CD8-positive, alpha-beta memory T cell (primary cell): ENCODE measurements at regions not wholly inside any gene's neighbourhood (a gene's known extent, or its start where the extent isn't known, plus 50 kb on each side); places are given as distances from the start of the nearest gene placed in this dataset.
A peak's percentile ranks its signal among the peaks of the same experiment; 100 is the strongest.
"Not testable (repeated sequence)": the region's sequence is repeated elsewhere in the genome, so short reads cannot be mapped to it uniquely, and the experiment has no call there.

Experiments
- CTCF ChIA-PET: fragments of 350-600 bp; sonication (Branson Sonifier 250); formaldehyde crosslinking; loops from one replicate; lab custom pipeline; 2021; ENCODE audit warnings: antibody characterized with exemption; lab: Charles Lee
- POLR2A ChIA-PET: fragments of 350-600 bp; sonication (Branson Sonifier 250); formaldehyde crosslinking; loops from one replicate; lab custom pipeline; 2021; ENCODE audit warnings: antibody characterized with exemption; lab: Charles Lee
- DNase-seq, 5 donors: peaks; one replicate each; pipeline versions ENCODE4 v3.0.0 to v3.0.0-alpha.2; 2020 to 2022; ENCODE audit warnings: mixed read lengths in 1 of 5
- H3K27ac ChIP-seq: one replicate; pipeline ENCODE4 v1.7.0; 2013; ENCODE audit warnings: low read depth, mild to moderate bottlenecking, low read length, moderate library complexity
- H3K27me3 ChIP-seq: 2 replicates; pipeline ENCODE4 v1.7.0; 2013; ENCODE audit warnings: low read length, mild to moderate bottlenecking; ENCODE audit not compliant: insufficient read depth, poor library complexity, severe bottlenecking
- H3K36me3 ChIP-seq: 2 replicates; pipeline ENCODE4 v1.7.0; 2013; ENCODE audit warnings: mild to moderate bottlenecking, low read length, moderate library complexity; ENCODE audit not compliant: insufficient read depth
- H3K4me1 ChIP-seq: 2 replicates; pipeline ENCODE4 v1.7.0; 2013; ENCODE audit warnings: mild to moderate bottlenecking, low read length, moderate library complexity; ENCODE audit not compliant: insufficient read depth
- H3K4me3 ChIP-seq: 2 replicates; pipeline ENCODE4 v1.7.0; 2013; ENCODE audit warnings: mild to moderate bottlenecking, low read length
- H3K9me3 ChIP-seq: 2 replicates; pipeline ENCODE4 v1.7.0; 2013; ENCODE audit warnings: mild to moderate bottlenecking, low read length
- H3K27ac Mint-ChIP-seq, 8 donors: one replicate each; pipeline ENCODE4 v1.8.0; 2020 to 2021; ENCODE audit warnings: mixed read lengths in 8 of 8, mild to moderate bottlenecking in 6 of 8, inconsistent platforms in 3 of 8, moderate library complexity in 3 of 8
- H3K27me3 Mint-ChIP-seq, 2 donors: one replicate each; pipeline ENCODE4 v1.8.0; 2020 to 2021; ENCODE audit warnings: mixed read lengths in 2 of 2, mild to moderate bottlenecking in 1 of 2, moderate library complexity in 1 of 2
- H3K36me3 Mint-ChIP-seq, 3 donors: one replicate each; pipeline ENCODE4 v1.8.0; 2020 to 2021; ENCODE audit warnings: mixed read lengths in 3 of 3, inconsistent platforms in 1 of 3, mild to moderate bottlenecking in 1 of 3
- H3K4me1 Mint-ChIP-seq, 3 donors: one replicate each; pipeline ENCODE4 v1.8.0; 2020 to 2021; ENCODE audit warnings: mixed read lengths in 3 of 3, inconsistent platforms in 1 of 3, mild to moderate bottlenecking in 1 of 3
- H3K4me3 Mint-ChIP-seq, 7 donors: one replicate each; pipeline ENCODE4 v1.8.0; 2020 to 2021; ENCODE audit warnings: mixed read lengths in 7 of 7, mild to moderate bottlenecking in 6 of 7, moderate library complexity in 4 of 7, inconsistent platforms in 2 of 7
- H3K9me3 Mint-ChIP-seq, 5 donors: one replicate each; pipeline ENCODE4 v1.8.0; 2020 to 2022; ENCODE audit warnings: mixed read lengths in 5 of 5, mild to moderate bottlenecking in 3 of 5, moderate library complexity in 2 of 5, inconsistent platforms in 1 of 5

DNA sequence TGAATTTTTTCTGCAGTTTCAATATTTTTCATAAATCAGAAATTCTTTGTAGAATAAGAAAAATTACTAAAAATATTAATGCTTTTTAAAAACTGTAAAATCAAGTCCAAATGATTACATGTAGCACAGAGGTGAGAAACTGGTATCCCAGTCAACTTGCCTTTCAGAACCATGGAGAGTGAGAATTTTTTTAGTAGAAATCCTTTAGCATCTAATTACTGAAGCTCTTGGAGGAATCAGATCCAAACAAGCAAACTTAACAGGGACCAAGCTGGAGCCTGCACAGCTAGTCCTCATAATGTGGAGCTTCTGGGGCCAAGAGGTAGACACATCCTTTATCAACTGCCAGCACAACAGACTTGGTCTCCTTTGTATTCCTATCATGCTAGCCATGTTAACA is 724.5 kb downstream of the TFAP2A start:
- Histone ChIP-seq H3K36me3 (no peaks in the 10 kb centered on the region), H3K27ac (no peak overlapping the region), H3K4me3 (no peak overlapping the region), H3K27me3 (no peaks in the 10 kb centered on the region), H3K9me3 (no peaks in the 10 kb centered on the region), H3K4me1 (no peaks in the 10 kb centered on the region)
- no peak overlapping the region for H3K27ac Mint-ChIP-seq
- no peaks in the 10 kb centered on the region for H3K4me1 Mint-ChIP-seq
- no peaks in the 10 kb centered on the region for H3K27me3 Mint-ChIP-seq
- H3K36me3 Mint-ChIP-seq, result no peaks in the 10 kb centered on the region
- H3K9me3 Mint-ChIP-seq, result peaks cover 0 to 2% (median 0%) of the 10 kb centered on the region in 5 donors
- no peak overlapping the region for H3K4me3 Mint-ChIP-seq
- no peak for DNase-seq
- ChIA-PET POLR2A (no interaction called here), CTCF (no interaction called here)

DNA sequence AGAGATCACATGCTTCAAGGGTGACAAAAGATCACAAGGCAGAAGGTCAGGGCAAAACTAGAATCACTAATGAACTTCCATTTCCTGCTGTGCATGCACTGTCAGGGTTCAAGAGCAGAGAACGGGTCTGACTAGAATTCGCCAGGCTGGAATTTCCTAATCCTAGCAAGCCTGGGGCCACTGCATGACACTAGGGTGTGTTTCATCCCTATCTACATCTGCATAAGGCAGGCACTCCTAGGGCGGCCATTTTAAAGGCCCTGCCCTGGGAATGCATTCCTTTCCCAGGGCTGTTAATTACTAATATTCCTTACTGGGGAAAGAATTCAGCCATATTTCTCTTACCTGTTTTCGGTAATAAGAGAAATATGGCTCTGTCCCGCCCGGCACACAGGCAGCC is 734.1 kb downstream of the TFAP2A start:
- H3K36me3 ChIP-seq, POLR2A ChIA-PET, H3K4me3 Mint-ChIP-seq, H3K27ac ChIP-seq, H3K4me3 ChIP-seq, CTCF ChIA-PET, H3K4me1 ChIP-seq, H3K4me1 Mint-ChIP-seq, H3K27me3 Mint-ChIP-seq, H3K36me3 Mint-ChIP-seq, H3K9me3 ChIP-seq, DNase-seq, H3K27ac Mint-ChIP-seq, H3K27me3 ChIP-seq: not testable (repeated sequence)
- peaks cover 2 to 14% (median 7%) of the 10 kb centered on the region in 5 donors for H3K9me3 Mint-ChIP-seq

- H3K27ac Mint-ChIP-seq, result no peak overlapping the region
- POLR2A ChIA-PET, result no interaction called here
- Histone ChIP-seq H3K9me3 (no peaks in the 10 kb centered on the region), H3K4me3 (no peak overlapping the region), H3K36me3 (no peaks in the 10 kb centered on the region), H3K27ac (no peak overlapping the region), H3K27me3 (no peaks in the 10 kb centered on the region), H3K4me1 (no peaks in the 10 kb centered on the region)
- H3K4me1 Mint-ChIP-seq, result no peaks in the 10 kb centered on the region
- DNase-seq, result no peak
- H3K36me3 Mint-ChIP-seq, result peaks cover 0 to 9% (median 0%) of the 10 kb centered on the region in 3 donors
- H3K4me3 Mint-ChIP-seq, result no peak overlapping the region
- H3K27me3 Mint-ChIP-seq, result no peaks in the 10 kb centered on the region
- CTCF ChIA-PET, result no interaction called here
- peaks cover 0 to 29% (median 4%) of the 10 kb centered on the region in 5 donors for H3K9me3 Mint-ChIP-seq
Measured at GRCh38 chr6:9675122-9675521, 739.8 kb downstream of the TFAP2A start.

DNA sequence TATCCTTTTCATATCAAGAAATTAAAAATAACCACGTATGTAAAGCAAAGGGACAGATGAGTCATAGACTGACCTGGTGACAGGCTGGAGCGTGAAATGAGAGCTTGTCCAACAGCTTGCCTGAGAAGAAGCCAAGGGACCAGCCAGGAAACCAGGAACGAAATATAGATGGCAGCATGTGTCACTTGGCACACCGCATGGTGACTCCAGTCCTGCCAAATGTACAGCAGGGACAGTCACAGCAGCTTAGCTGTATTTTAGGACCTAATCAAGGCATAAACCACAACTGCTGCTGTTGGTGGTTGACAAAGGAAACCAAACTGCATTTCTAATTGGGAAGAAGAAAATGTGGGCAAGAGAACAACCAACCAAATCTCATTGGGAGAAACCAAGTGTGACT is 755.0 kb downstream of the TFAP2A start:
- no peaks in the 10 kb centered on the region for H3K9me3 ChIP-seq
- peaks cover 0 to 29% (median 2%) of the 10 kb centered on the region in 5 donors for H3K9me3 Mint-ChIP-seq
- DNase-seq, result no peak
- no peaks in the 10 kb centered on the region for H3K4me1 ChIP-seq
- H3K36me3 Mint-ChIP-seq, result no peaks in the 10 kb centered on the region
- no peak overlapping the region for H3K27ac ChIP-seq
- H3K4me1 Mint-ChIP-seq, result no peaks in the 10 kb centered on the region
- H3K36me3 ChIP-seq, result no peaks in the 10 kb centered on the region
- ChIA-PET CTCF (no interaction called here), POLR2A (no interaction called here)
- H3K27ac Mint-ChIP-seq, result no peak overlapping the region
- no peaks in the 10 kb centered on the region for H3K27me3 ChIP-seq
- H3K4me3 Mint-ChIP-seq, result no peak overlapping the region
- no peak overlapping the region for H3K4me3 ChIP-seq
- H3K27me3 Mint-ChIP-seq, result no peaks in the 10 kb centered on the region

- Mint-ChIP-seq H3K9me3 (peaks cover 0 to 35% (median under 1%) of the 10 kb centered on the region in 5 donors), H3K4me1 (no peaks in the 10 kb centered on the region), H3K27ac (no peak overlapping the region), H3K27me3 (no peaks in the 10 kb centered on the region), H3K36me3 (no peaks in the 10 kb centered on the region), H3K4me3 (no peak overlapping the region)
- no peaks in the 10 kb centered on the region for H3K9me3 ChIP-seq
- H3K36me3 ChIP-seq, result no peaks in the 10 kb centered on the region
- ChIA-PET CTCF (no interaction called here), POLR2A (no interaction called here)
- no peak overlapping the region for H3K27ac ChIP-seq
- DNase-seq, result no peak
- no peaks in the 10 kb centered on the region for H3K4me1 ChIP-seq
- no peak overlapping the region for H3K4me3 ChIP-seq
- H3K27me3 ChIP-seq, result no peaks in the 10 kb centered on the region
Measured at GRCh38 chr6:9657994-9658393, 756.9 kb downstream of the TFAP2A start.

DNA sequence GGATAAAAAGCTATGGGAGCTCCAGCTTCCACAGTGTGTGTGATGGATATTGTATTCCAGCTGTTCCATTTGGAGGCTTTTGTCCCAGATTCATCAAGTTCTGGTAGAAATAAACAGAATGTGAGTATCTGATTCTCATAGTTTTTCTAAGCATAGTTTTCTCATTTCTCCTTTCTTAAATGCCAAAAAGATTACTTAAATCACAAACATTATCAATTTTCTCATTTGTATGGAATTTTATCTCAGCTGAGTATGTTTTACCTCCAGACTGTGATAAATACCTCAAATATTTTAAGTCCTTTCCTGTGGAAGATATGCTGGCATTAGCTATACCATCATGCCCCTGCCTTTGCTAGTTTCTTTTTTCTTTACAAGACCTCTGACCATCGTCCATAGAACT is 767.3 kb downstream of the TFAP2A start:
- ChIA-PET CTCF (no interaction called here), POLR2A (no interaction called here)
- Histone ChIP-seq H3K4me3 (no peak overlapping the region), H3K4me1 (no peaks in the 10 kb centered on the region), H3K36me3 (no peaks in the 10 kb centered on the region), H3K27ac (no peak overlapping the region), H3K27me3 (no peaks in the 10 kb centered on the region), H3K9me3 (no peaks in the 10 kb centered on the region)
- H3K4me3 Mint-ChIP-seq, result no peak overlapping the region
- no peaks in the 10 kb centered on the region for H3K4me1 Mint-ChIP-seq
- no peaks in the 10 kb centered on the region for H3K36me3 Mint-ChIP-seq
- H3K27me3 Mint-ChIP-seq, result no peaks in the 10 kb centered on the region
- peaks cover 0 to 19% (median 2%) of the 10 kb centered on the region in 5 donors for H3K9me3 Mint-ChIP-seq
- DNase-seq, result no peak
- no peak overlapping the region for H3K27ac Mint-ChIP-seq

DNA sequence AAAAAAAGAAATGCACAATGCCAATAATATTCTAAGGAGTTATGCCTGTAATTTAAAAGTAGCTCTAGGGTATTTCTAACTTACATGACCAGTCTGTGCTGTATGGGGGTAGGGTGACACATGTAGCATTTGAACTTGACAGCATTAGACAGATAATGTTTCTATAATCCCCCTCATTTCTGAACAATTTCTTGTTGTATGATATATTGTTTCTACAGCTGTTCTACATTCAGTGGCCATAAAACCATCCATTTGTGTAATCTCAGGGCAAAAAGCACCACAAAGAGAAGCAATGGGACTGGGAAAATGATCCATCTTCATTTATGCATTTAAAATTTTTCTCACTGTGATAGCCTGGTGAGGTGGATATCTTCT is 767.8 kb downstream of the TFAP2A start:
- no peaks in the 10 kb centered on the region for H3K36me3 Mint-ChIP-seq

GRCh38 chr6:9646342-9647070 is 768.4 kb downstream of the TFAP2A start:
- Histone ChIP-seq H3K4me1 (no peaks in the 10 kb centered on the region), H3K27me3 (no peaks in the 10 kb centered on the region), H3K36me3 (no peaks in the 10 kb centered on the region), H3K4me3 (no peak overlapping the region), H3K9me3 (no peaks in the 10 kb centered on the region), H3K27ac (no peak overlapping the region)
- peak overlapping the region in 1 of 8 donors; percentile 64 for H3K27ac Mint-ChIP-seq
- no peak for DNase-seq
- ChIA-PET POLR2A (no interaction called here), CTCF (no interaction called here)
- no peaks in the 10 kb centered on the region for H3K36me3 Mint-ChIP-seq
- peaks cover 0 to 15% (median 2%) of the 10 kb centered on the region in 5 donors for H3K9me3 Mint-ChIP-seq
- no peaks in the 10 kb centered on the region for H3K27me3 Mint-ChIP-seq
- H3K4me1 Mint-ChIP-seq, result no peaks in the 10 kb centered on the region
- no peak overlapping the region for H3K4me3 Mint-ChIP-seq

More for the DNA sequence above, 767.8 kb downstream of the TFAP2A start:
- Histone ChIP-seq H3K27me3 (no peaks in the 10 kb centered on the region), H3K27ac (no peak overlapping the region), H3K9me3 (no peaks in the 10 kb centered on the region), H3K4me1 (no peaks in the 10 kb centered on the region), H3K4me3 (no peak overlapping the region), H3K36me3 (no peaks in the 10 kb centered on the region)
- no peak for DNase-seq
- no peaks in the 10 kb centered on the region for H3K27me3 Mint-ChIP-seq
- H3K4me3 Mint-ChIP-seq, result no peak overlapping the region
- H3K4me1 Mint-ChIP-seq, result no peaks in the 10 kb centered on the region
- POLR2A ChIA-PET, result no interaction called here
- CTCF ChIA-PET, result no interaction called here
- peaks cover 0 to 19% (median 2%) of the 10 kb centered on the region in 5 donors for H3K9me3 Mint-ChIP-seq
- H3K27ac Mint-ChIP-seq, result no peak overlapping the region
